ENCODE measurements at regions not wholly inside any gene's neighbourhood (a gene's known extent, or its start where the extent isn't known, plus 50 kb on each side); places are given as distances from the start of the nearest gene placed in this dataset.
A peak's percentile ranks its signal among the peaks of the same experiment; 100 is the strongest.

DNA sequence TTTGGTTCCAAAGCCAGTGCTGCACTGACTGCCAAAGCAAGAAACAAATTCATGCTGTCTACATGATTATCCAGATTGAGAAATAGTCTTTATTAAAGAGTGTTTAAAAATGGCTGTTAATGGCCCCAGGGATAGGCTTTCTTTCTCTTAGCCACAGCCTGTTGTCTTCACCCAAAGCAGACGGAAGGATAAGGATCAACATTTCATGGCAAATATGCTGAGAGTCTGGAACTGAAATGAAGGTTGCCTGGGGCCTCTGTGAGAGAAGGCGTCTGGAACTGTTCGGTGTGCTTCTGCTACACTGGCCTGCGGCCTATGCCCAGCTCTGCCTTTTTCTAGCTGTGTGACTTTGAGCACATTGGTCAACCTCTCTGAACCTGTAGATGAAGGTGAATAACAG lies 373.0 kb upstream of the ZFP64 start:
- H3K4me3 ChIP-seq (ENCODE audit: low read length) = no peak overlapping the region
- no peak for DNase-seq (ENCODE audit: low read depth)
- TF ChIP-seq, protein P1, sequence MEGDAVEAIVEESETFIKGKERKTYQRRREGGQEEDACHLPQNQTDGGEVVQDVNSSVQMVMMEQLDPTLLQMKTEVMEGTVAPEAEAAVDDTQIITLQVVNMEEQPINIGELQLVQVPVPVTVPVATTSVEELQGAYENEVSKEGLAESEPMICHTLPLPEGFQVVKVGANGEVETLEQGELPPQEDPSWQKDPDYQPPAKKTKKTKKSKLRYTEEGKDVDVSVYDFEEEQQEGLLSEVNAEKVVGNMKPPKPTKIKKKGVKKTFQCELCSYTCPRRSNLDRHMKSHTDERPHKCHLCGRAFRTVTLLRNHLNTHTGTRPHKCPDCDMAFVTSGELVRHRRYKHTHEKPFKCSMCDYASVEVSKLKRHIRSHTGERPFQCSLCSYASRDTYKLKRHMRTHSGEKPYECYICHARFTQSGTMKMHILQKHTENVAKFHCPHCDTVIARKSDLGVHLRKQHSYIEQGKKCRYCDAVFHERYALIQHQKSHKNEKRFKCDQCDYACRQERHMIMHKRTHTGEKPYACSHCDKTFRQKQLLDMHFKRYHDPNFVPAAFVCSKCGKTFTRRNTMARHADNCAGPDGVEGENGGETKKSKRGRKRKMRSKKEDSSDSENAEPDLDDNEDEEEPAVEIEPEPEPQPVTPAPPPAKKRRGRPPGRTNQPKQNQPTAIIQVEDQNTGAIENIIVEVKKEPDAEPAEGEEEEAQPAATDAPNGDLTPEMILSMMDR (conservative IDR thresholded peaks at IDR 0.05; ENCODE audit: low read depth, low read length) = no peak

DNA sequence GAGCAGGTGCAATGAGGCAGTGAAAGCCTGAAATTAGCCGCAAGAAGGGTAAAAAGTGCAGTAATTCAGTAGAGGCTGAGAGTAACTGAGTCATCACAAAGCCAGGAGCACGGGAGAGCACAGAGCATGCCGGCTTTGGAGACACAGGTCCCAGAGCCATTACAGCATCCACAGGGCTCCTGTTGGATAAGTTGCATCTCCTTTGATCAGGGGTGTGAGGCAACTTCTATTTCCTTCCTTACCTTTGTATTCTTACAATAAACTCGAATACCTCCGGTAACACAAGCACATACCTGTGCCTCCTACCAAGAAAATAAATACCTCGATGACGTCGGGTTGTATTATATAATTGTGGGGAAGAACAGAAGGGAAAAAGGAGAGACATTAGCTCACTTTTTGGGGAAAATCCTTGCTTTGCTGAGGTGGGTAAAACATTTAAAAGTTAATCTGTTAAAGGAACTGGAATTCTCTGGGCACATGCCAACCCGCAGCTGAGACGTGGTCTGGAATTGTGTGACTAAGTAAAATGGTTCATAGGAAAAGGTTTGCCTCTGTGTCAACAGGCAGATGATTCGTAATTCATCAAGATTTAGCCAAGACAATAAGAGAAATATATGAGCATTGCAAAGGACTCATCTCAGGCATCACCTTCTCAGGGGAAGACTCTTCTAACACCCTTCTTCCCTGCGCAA lies 360.7 kb upstream of the ZFP64 start:
- DNase-seq (ENCODE audit: low read depth) = peak; percentile 20
- TF ChIP-seq, protein P1 (conservative IDR thresholded peaks at IDR 0.05; ENCODE audit: low read depth, low read length) = no peak
- no peak overlapping the region for H3K4me3 ChIP-seq (ENCODE audit: low read length)

GRCh38 chr20:52542131-52542530 lies 350.6 kb upstream of the ZFP64 start:
- no peak overlapping the region for H3K4me3 ChIP-seq (ENCODE audit: low read length)
- TF ChIP-seq, protein P1 (conservative IDR thresholded peaks at IDR 0.05; ENCODE audit: low read depth, low read length) = no peak
- DNase-seq (ENCODE audit: low read depth) = no peak

DNA sequence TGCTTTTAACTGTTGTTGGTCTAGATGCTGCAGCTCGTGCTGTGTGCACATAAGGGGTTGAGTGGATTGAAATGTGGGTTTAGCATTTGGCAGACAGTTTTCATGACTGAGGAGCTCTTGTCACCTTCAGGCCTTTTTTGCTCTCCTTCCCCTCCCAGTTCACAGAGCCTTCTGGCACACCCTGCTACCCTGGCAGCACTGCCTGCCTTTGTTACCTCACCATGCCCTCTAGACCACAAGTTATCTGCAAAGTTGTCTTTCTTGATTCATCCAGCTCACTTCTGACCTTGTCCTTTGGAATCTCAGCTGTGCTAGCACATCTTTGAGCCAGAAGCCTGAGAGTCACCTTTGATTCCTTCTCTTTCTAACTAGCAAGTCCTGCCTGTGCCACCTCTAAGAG lies 348.9 kb upstream of the ZFP64 start:
- TF ChIP-seq, protein P1 (conservative IDR thresholded peaks at IDR 0.05; ENCODE audit: low read depth, low read length) = no peak
- DNase-seq (ENCODE audit: low read depth) = no peak
- no peak overlapping the region for H3K4me3 ChIP-seq (ENCODE audit: low read length)

DNA sequence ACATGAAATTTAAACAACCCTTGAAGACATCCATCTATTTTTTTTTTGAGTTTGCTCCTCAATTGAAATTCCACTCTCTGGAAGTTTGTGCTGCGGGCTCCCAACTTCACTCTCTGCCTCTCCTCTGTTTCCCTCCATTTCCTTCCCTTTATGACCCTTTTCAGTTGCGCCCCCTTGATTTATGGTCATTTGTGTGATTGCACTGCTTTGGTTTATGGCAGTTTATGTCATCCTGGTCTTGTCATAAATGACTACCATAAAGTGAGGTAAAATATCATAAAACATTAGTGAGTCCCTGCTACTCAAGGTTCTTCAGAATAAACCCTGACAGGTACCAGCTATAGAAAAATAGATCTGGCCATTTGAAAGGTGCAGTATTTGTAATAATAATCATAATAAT lies 348.3 kb upstream of the ZFP64 start:
- no peak overlapping the region for H3K4me3 ChIP-seq (ENCODE audit: low read length)
- DNase-seq (ENCODE audit: low read depth) = no peak
- TF ChIP-seq, protein P1 (conservative IDR thresholded peaks at IDR 0.05; ENCODE audit: low read depth, low read length) = no peak

DNA sequence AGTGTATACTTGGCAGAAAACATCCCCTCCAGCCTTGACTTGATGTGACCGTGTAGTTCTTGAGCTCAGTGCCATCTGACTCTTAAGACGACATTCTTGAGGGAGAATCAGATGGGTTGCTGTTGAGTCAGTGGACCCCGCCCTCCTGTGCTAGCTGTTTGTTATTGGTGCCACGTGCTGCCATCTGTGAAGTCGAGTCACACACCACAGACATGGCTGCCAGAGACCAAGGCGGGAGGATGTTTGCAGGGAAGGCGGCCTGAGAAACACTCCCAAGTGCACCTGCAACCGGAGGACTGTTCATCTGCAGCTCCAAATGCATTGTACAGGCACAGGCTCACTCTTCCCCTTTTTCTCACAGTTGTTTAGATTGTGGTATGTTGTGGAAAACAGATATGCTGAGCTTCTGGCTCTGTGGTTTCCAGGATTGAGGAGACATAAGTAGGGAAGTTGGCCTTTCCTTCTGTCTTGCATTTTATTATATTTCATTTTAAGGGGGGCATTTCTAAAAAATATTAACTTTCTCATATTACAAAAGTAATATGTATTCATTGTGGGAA lies 345.3 kb upstream of the ZFP64 start:
- H3K4me3 ChIP-seq (ENCODE audit: low read length) = no peak overlapping the region
- TF ChIP-seq, protein P1 (conservative IDR thresholded peaks at IDR 0.05; ENCODE audit: low read depth, low read length) = no peak
- no peak for DNase-seq (ENCODE audit: low read depth)

DNA sequence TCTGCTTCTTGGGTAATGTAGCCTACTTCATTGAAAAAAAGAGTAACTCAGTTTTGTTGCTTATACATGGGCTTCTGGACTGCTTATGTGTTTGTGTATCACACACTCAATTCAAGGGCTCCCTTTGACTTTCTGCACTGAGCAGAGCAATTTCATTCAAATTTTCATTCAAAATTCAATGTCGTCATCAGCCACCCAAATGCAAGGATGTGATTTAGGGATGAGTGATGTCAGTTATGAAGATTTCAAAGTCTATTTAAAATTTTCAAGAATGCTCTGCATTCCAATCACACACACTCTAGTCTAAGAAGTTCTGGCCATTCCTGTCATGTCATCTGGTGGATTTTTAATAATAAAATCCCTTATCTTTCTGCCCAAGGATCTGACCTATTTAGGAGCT lies 344.5 kb upstream of the ZFP64 start:
- H3K4me3 ChIP-seq (ENCODE audit: low read length) = no peak overlapping the region
- DNase-seq (ENCODE audit: low read depth) = no peak
- TF ChIP-seq, protein P1 (conservative IDR thresholded peaks at IDR 0.05; ENCODE audit: low read depth, low read length) = no peak
